Heart left ventricle (tissue), 16 donors: ENCODE measurements at regions not wholly inside any gene's neighbourhood (a gene's known extent, or its start where the extent isn't known, plus 50 kb on each side); places are given as distances from the start of the nearest gene placed in this dataset.

Experiments used
- ATAC-seq, 4 donors: fragments of 200-7000 bp; cut with Tn5 transposase; one replicate each; pipeline ENCODE4 v1.9.1; 2020 to 2022; ENCODE audit warnings: moderate library complexity in 4 of 4, mild to moderate bottlenecking in 3 of 4, moderate number of reproducible peaks in 1 of 4
- DNase-seq, 5 donors: peaks; one replicate each; pipeline ENCODE4 v3.0.0-alpha.2; 2020
- H3K27ac ChIP-seq, 12 donors: fragments of 200-600 bp; sonication (generic) in 4 of 12; one replicate each; pipeline versions ENCODE4 v1.5.0 to v1.8.0; 2016 to 2022; ENCODE audit warnings: mild to moderate bottlenecking in 2 of 12
- H3K27me3 ChIP-seq, 9 donors: fragments of 200-600 bp; sonication (generic) in 2 of 9; one replicate each; pipeline versions ENCODE4 v1.5.1 to v1.8.0; 2016 to 2022; ENCODE audit warnings: mild to moderate bottlenecking in 3 of 9
- H3K36me3 ChIP-seq, 9 donors: fragments of 200-600 bp; sonication (generic) in 2 of 9; one replicate each; pipeline versions ENCODE4 v1.5.0 to v1.8.0; 2018 to 2022; ENCODE audit warnings: mild to moderate bottlenecking in 2 of 9
- H3K4me1 ChIP-seq, 12 donors: fragments of 200-600 bp; sonication (generic) in 4 of 12; one replicate each; pipeline versions ENCODE4 v1.5.0 to v1.8.0; 2016 to 2022; ENCODE audit warnings: mild to moderate bottlenecking in 3 of 12
- H3K4me3 ChIP-seq, 12 donors: fragments of 200-600 bp; sonication (generic) in 4 of 12; one replicate each; pipeline versions ENCODE4 v1.5.0 to v1.8.0; 2017 to 2022; ENCODE audit warnings: mild to moderate bottlenecking in 9 of 12, moderate library complexity in 4 of 12
- H3K9me3 ChIP-seq, 12 donors: fragments of 200-600 bp; sonication (generic) in 4 of 12; one replicate each; pipeline versions ENCODE4 v1.5.0 to v1.8.0; 2016 to 2022; ENCODE audit warnings: mild to moderate bottlenecking in 1 of 12
- CTCF ChIP-seq, 12 donors: fragments of 200-600 bp; sonication (generic) in 4 of 12; IDR thresholded peaks; one replicate each; pipeline versions ENCODE4 v1.5.0 to v1.8.0; 2018 to 2022; ENCODE audit warnings: antibody characterized with exemption in 12 of 12, mild to moderate bottlenecking in 5 of 12
- POLR2A ChIP-seq, 2 donors: fragments of 450-650 bp; IDR thresholded peaks; one replicate each; pipeline ENCODE4 v1.6.1; 2017; ENCODE audit warnings: antibody characterized with exemption in 2 of 2, mild to moderate bottlenecking in 2 of 2, moderate library complexity in 2 of 2
- WGBS, 4 donors: extraction: QIAGEN DNeasy Blood & Tissue Kit in 2 of 4; methylation state at CpG; one replicate each; pipeline versions ENCODE4 v1.1.5 to v1.1.7; 2013 to 2018; 5-methylcytosine and 5-hydroxymethylcytosine counted together
- intact Hi-C, 10 donors: fragments of 100-400 bp; cut with DNase I; formaldehyde crosslinking; loops; one replicate each; pipeline versions ENCODE4 v1.11.1 to v1.14.2; 2022
- donor health status: ischemic (EF 13 %, LVEDD 7.1; RV severe dilation, severe dysfunction).
- donor health status: healthy with polysubstance abuse.
- donor health status: DM: no; HTN: yes; CAD: no.
- donor health status: DM: no; HTN: no; CAD: no.
- donor health status: ischemic (EF 25% LVEDD 6.9; RV normal size, moderate dysfunction).
- donor health status: ischemic (EF 25% LVEDD 5.7; RV mildly dilated, moderate dysfunction).
- donor health status: healthy.
- donor health status: DM: yes; HTN: yes; CAD: no.
- donor health status: ischemic (EF 35%, LVEDD 5.7; RV mildly dilated, moderate dysfunction).
- donor health status: nonischemic (EF 11% LVEDD 7.7; RV severe dilation, severe dysfunction).
- donor health status: DM: yes; HTN: yes; CAD: no.
- donor health status: PGD.
- donor health status: ischemic (EF 29% LVEDD 5.4; RV normal size, mild dysfunction).
- donor health status: nonischemic (EF 23%, LVEDD 6.1; RV moderate dilation, normal function).

- DNase-seq, result no peak
- no peaks in the 10 kb centered on the region for H3K27me3 ChIP-seq
- no peak for ATAC-seq
- intact Hi-C loops, result no loop called here
- no peaks in the 10 kb centered on the region for H3K4me1 ChIP-seq
- no peak overlapping the region for H3K4me3 ChIP-seq
- no peaks in the 10 kb centered on the region for H3K9me3 ChIP-seq
- WGBS, 4 donors, result 52 to 67% (median 60%) methylated on average over 2 of the region's 2 CpGs
- TF ChIP-seq POLR2A (IDR thresholded peaks at IDR 0.05), result no peak
- no peak for TF ChIP-seq CTCF (IDR thresholded peaks at IDR 0.05)
- H3K36me3 ChIP-seq, result no peaks in the 10 kb centered on the region
- H3K27ac ChIP-seq, result no peak overlapping the region
These were observed 508.1 kb downstream of the ADCYAP1 start for GRCh38 chr18:1412655-1413322.

- no peaks in the 10 kb centered on the region for H3K4me1 ChIP-seq
- 68 to 78% (median 74%) methylated on average over 5 of the region's 5 CpGs for WGBS, 4 donors
- H3K9me3 ChIP-seq, result no peaks in the 10 kb centered on the region
- TF ChIP-seq POLR2A (IDR thresholded peaks at IDR 0.05), result no peak
- TF ChIP-seq CTCF (IDR thresholded peaks at IDR 0.05), result no peak
- no peak overlapping the region for H3K4me3 ChIP-seq
- no peak overlapping the region for H3K27ac ChIP-seq
- ATAC-seq, result no peak
- H3K36me3 ChIP-seq, result no peaks in the 10 kb centered on the region
- intact Hi-C loops, result no loop called here
- DNase-seq, result no peak
- H3K27me3 ChIP-seq, result no peaks in the 10 kb centered on the region
These were observed 508.6 kb downstream of the ADCYAP1 start for GRCh38 chr18:1413323-1413675.

- no peak overlapping the region for H3K4me3 ChIP-seq
- DNase-seq (no peak), ATAC-seq (no peak)
- H3K27me3 ChIP-seq, result no peaks in the 10 kb centered on the region
- H3K36me3 ChIP-seq, result no peaks in the 10 kb centered on the region
- no peak overlapping the region for H3K27ac ChIP-seq
- no peak for TF ChIP-seq CTCF (IDR thresholded peaks at IDR 0.05)
- TF ChIP-seq POLR2A (IDR thresholded peaks at IDR 0.05), result no peak
- 80 to 93% (median 88%) methylated on average over 6 of the region's 6 CpGs for WGBS, 4 donors
- no peaks in the 10 kb centered on the region for H3K9me3 ChIP-seq
- no peaks in the 10 kb centered on the region for H3K4me1 ChIP-seq
- intact Hi-C loops, result no loop called here
These were observed 511.4 kb downstream of the ADCYAP1 start for GRCh38 chr18:1416074-1416473.

- Histone ChIP-seq H3K4me1 (no peaks in the 10 kb centered on the region), H3K9me3 (no peaks in the 10 kb centered on the region), H3K4me3 (no peak overlapping the region), H3K27me3 (no peaks in the 10 kb centered on the region), H3K36me3 (no peaks in the 10 kb centered on the region), H3K27ac (no peak overlapping the region)
- intact Hi-C loops, result no loop called here
- ATAC-seq (no peak), DNase-seq (no peak)
- 44 to 56% (median 46%) methylated on average over 2 of the region's 2 CpGs for whole genome bisulfite sequencing, 4 donors
- TF ChIP-seq POLR2A (IDR thresholded peaks at IDR 0.05) (no peak), CTCF (IDR thresholded peaks at IDR 0.05) (no peak)
These were observed 516.8 kb downstream of the ADCYAP1 start for GRCh38 chr18:1421502-1421901.
